ENCODE measurements at regions not wholly inside any gene's neighbourhood (a gene's known extent, or its start where the extent isn't known, plus 50 kb on each side); places are given as distances from the start of the nearest gene placed in this dataset.
A peak's percentile ranks its signal among the peaks of the same experiment; 100 is the strongest.

GRCh38 chr5:116652196-116652729, 77.6 kb upstream of the SEMA6A start:
- H3K4me3 ChIP-seq: no peak overlapping the region
- TF ChIP-seq CTCF (IDR thresholded peaks at IDR 0.05) (no peak), POLR2A (IDR thresholded peaks at IDR 0.05) (no peak)
- H3K27me3 ChIP-seq: no peaks in the 10 kb centered on the region
- H3K9me3 ChIP-seq: no peaks in the 10 kb centered on the region
- DNase-seq: no peak
- intact Hi-C loops (cut with DNase I): no loop called here
- H3K27ac ChIP-seq: peak overlapping the region in 1 of 4 donors; percentile 49
- H3K36me3 ChIP-seq: no peaks in the 10 kb centered on the region
- WGBS, 2 donors: 15 to 17% methylated on average over 7 of the region's 7 CpGs
- H3K4me1 ChIP-seq: peaks cover 0 to 16% (median 8%) of the 10 kb centered on the region in 3 donors

- H3K27ac ChIP-seq: no peak overlapping the region
- no peak for DNase-seq
- peaks cover 0 to 17% (median 8%) of the 10 kb centered on the region in 3 donors for H3K4me1 ChIP-seq
- no peaks in the 10 kb centered on the region for H3K9me3 ChIP-seq
- H3K36me3 ChIP-seq: no peaks in the 10 kb centered on the region
- WGBS, 2 donors: 69 to 70% methylated on average over 2 to 3 of the region's 3 CpGs
- intact Hi-C loops (cut with DNase I): no loop called here
- H3K27me3 ChIP-seq: no peaks in the 10 kb centered on the region
- H3K4me3 ChIP-seq: no peak overlapping the region
- no peak for TF ChIP-seq POLR2A (IDR thresholded peaks at IDR 0.05)
These were observed 77.0 kb upstream of the SEMA6A start for GRCh38 chr5:116651653-116652052.

GRCh38 chr5:116650964-116651363, 76.3 kb upstream of the SEMA6A start:
- Histone ChIP-seq H3K27ac (no peak overlapping the region), H3K9me3 (no peaks in the 10 kb centered on the region), H3K27me3 (no peaks in the 10 kb centered on the region), H3K36me3 (no peaks in the 10 kb centered on the region), H3K4me1 (peaks cover 0 to 23% (median 8%) of the 10 kb centered on the region in 3 donors), H3K4me3 (no peak overlapping the region)
- no peak for TF ChIP-seq CTCF (IDR thresholded peaks at IDR 0.05)
- TF ChIP-seq POLR2A (IDR thresholded peaks at IDR 0.05): no peak
- WGBS, 2 donors: 91 to 98% methylated on average over 4 of the region's 4 CpGs
- DNase-seq: no peak
- intact Hi-C loops (cut with DNase I): no loop called here

GRCh38 chr5:116650544-116650943, 75.9 kb upstream of the SEMA6A start:
- no peak for TF ChIP-seq POLR2A (IDR thresholded peaks at IDR 0.05)
- no peak for TF ChIP-seq CTCF (IDR thresholded peaks at IDR 0.05)
- Histone ChIP-seq H3K36me3 (no peaks in the 10 kb centered on the region), H3K27me3 (no peaks in the 10 kb centered on the region), H3K4me3 (no peak overlapping the region), H3K27ac (no peak overlapping the region), H3K9me3 (no peaks in the 10 kb centered on the region), H3K4me1 (peaks cover 0 to 27% (median 8%) of the 10 kb centered on the region in 3 donors)
- intact Hi-C loops (cut with DNase I): no loop called here
- DNase-seq: no peak
- 88 to 93% methylated on average over 3 to 6 of the region's 7 CpGs for WGBS, 2 donors

GRCh38 chr5:116646611-116647289, 72.1 kb upstream of the SEMA6A start:
- H3K27ac ChIP-seq: peak overlapping the region in 1 of 4 donors; percentile 60
- WGBS, 2 donors: 79 to 87% methylated on average over 9 to 10 of the region's 10 CpGs
- DNase-seq: no peak
- no peak overlapping the region for H3K4me3 ChIP-seq
- TF ChIP-seq POLR2A (IDR thresholded peaks at IDR 0.05) (no peak), CTCF (IDR thresholded peaks at IDR 0.05) (no peak)
- H3K27me3 ChIP-seq: no peaks in the 10 kb centered on the region
- peaks cover 0 to 15% (median 0%) of the 10 kb centered on the region in 3 donors for H3K4me1 ChIP-seq
- H3K9me3 ChIP-seq: no peaks in the 10 kb centered on the region
- intact Hi-C loops (cut with DNase I): no loop called here
- H3K36me3 ChIP-seq: no peaks in the 10 kb centered on the region
